WERI-Rb-1 (cell line): ENCODE measurements at regions not wholly inside any gene's neighbourhood (a gene's known extent, or its start where the extent isn't known, plus 50 kb on each side); places are given as distances from the start of the nearest gene placed in this dataset.
"Not testable (repeated sequence)": the region's sequence is repeated elsewhere in the genome, so short reads cannot be mapped to it uniquely, and the experiment has no call there.

Source experiments
- DNase-seq: peaks from one replicate; pipeline ENCODE4 v3.0.0-alpha.2; 2020
- H3K27ac ChIP-seq: fragments of 250-450 bp; sonication (Bioruptor Pico); 2 replicates; pipeline ENCODE4 v1.5.1; 2020; ENCODE audit warnings: mild to moderate bottlenecking, moderate library complexity
- H3K27me3 ChIP-seq: fragments of 250-450 bp; sonication (Bioruptor Pico); 2 replicates; pipeline ENCODE4 v1.5.1; 2021; ENCODE audit warnings: mild to moderate bottlenecking, low read depth, moderate library complexity; ENCODE audit not compliant: insufficient read depth, severe bottlenecking
- H3K36me3 ChIP-seq: fragments of 250-450 bp; sonication (Bioruptor Pico); 2 replicates; pipeline ENCODE4 v1.5.1; 2020; ENCODE audit warnings: mild to moderate bottlenecking, moderate library complexity
- H3K4me3 ChIP-seq: 2 replicates; pipeline ENCODE4 v1.5.1; 2011; ENCODE audit warnings: low read depth, mild to moderate bottlenecking, control low read depth, low read length
- H3K9me3 ChIP-seq: fragments of 250-450 bp; sonication (Bioruptor Pico); 2 replicates; pipeline ENCODE4 v1.5.1; 2021; ENCODE audit warnings: mild to moderate bottlenecking, moderate library complexity; ENCODE audit not compliant: severe bottlenecking
- TF ChIP-seq, protein P1 (sequence below): IDR thresholded peaks from 2 replicates; pipeline ENCODE4 v1.5.1; 2011; ENCODE audit warnings: low read depth, mild to moderate bottlenecking, control low read depth, inconsistent platforms, low read length

DNA sequence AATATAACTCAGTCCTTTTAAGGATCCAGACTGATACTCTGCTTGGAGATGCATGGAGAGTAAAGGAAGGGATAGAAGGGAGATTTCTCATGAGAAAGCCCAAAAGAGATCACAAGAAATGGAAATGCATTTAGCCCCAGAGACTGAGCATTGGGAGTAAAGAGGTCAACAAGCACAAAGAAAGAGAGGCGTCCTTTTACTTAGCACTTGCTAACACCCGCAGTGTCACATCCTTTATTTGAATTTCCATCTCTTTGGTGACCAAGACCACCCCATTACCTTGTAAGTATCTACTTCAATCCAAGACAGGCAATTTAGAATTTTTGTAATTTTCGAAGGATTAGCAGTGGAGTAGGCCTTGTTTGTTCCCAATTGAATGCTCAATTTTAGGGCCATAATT is 111.8 kb upstream of the DCC start:
- Histone ChIP-seq H3K27ac (no peak overlapping the region), H3K27me3 (no peaks in the 10 kb centered on the region), H3K36me3 (no peaks in the 10 kb centered on the region), H3K4me3 (no peak overlapping the region), H3K9me3 (no peaks in the 10 kb centered on the region)
- no peak for DNase-seq
- TF ChIP-seq, protein P1, sequence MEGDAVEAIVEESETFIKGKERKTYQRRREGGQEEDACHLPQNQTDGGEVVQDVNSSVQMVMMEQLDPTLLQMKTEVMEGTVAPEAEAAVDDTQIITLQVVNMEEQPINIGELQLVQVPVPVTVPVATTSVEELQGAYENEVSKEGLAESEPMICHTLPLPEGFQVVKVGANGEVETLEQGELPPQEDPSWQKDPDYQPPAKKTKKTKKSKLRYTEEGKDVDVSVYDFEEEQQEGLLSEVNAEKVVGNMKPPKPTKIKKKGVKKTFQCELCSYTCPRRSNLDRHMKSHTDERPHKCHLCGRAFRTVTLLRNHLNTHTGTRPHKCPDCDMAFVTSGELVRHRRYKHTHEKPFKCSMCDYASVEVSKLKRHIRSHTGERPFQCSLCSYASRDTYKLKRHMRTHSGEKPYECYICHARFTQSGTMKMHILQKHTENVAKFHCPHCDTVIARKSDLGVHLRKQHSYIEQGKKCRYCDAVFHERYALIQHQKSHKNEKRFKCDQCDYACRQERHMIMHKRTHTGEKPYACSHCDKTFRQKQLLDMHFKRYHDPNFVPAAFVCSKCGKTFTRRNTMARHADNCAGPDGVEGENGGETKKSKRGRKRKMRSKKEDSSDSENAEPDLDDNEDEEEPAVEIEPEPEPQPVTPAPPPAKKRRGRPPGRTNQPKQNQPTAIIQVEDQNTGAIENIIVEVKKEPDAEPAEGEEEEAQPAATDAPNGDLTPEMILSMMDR: no peak

DNA sequence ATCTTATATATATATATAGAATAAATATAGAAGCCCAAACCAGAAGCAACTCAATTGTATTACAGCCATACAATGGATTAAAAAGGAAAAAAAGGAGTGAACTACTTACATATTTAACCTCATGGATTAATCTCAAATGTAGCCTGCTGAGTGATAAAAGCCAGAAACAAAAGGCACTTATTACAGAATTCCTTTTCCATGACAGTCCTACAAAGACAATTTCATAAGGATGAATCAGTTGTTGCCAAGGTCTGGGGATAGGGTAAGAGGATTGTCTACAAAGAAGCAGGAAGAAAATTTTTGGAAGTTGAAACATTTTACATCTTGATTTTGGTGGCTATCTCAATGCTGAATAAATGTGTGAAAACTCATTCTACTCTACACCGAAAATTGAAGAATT is 103.9 kb upstream of the DCC start:
- no peak overlapping the region for H3K27ac ChIP-seq
- no peak for DNase-seq
- no peaks in the 10 kb centered on the region for H3K27me3 ChIP-seq
- H3K9me3 ChIP-seq: no peaks in the 10 kb centered on the region
- no peaks in the 10 kb centered on the region for H3K36me3 ChIP-seq
- TF ChIP-seq, protein P1: no peak
- H3K4me3 ChIP-seq: no peak overlapping the region

DNA sequence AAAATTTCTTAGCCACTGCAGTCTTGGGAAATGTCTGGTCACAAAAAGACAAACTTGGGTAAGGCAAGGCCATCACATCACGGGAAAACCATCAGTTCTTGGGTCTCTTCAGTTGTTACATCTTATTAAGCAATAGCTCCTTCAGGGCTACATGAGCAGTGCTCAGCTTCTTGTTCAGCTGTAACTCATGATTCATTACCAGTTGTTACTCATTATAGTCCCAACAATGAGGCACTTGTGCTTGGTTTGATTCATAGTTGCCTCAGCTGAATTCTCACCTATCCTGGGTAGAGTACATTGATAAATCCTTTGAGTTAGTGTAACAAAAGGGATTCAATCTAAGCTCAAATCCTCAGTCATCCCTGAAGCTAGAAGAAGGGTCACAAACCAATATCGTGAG is 102.4 kb upstream of the DCC start:
- no peaks in the 10 kb centered on the region for H3K36me3 ChIP-seq
- H3K27me3 ChIP-seq: no peaks in the 10 kb centered on the region
- no peak overlapping the region for H3K27ac ChIP-seq
- no peaks in the 10 kb centered on the region for H3K9me3 ChIP-seq
- DNase-seq: no peak
- TF ChIP-seq, protein P1: no peak
- H3K4me3 ChIP-seq: no peak overlapping the region

DNA sequence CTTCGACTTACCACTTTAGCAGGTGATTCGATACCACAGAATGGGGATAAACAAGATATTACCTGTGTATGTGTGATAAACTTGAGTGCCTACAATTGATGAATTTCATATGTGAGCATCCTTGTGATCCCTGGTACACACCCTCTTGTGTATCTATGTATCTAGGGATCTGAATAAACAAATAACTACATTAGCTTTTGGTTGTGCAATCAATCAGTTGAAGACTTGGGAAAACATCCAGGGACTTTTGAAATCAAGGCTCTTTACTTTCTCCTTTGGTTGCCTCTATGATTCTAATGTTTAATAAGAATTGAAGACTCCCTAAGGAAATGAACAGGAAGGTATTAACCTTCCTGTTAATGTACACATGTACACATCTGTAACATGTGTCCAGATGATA is 97.3 kb upstream of the DCC start:
- Histone ChIP-seq H3K4me3 (no peak overlapping the region), H3K27me3 (no peaks in the 10 kb centered on the region), H3K9me3 (peaks cover 4% of the 10 kb centered on the region), H3K36me3 (no peaks in the 10 kb centered on the region), H3K27ac (no peak overlapping the region)
- TF ChIP-seq, protein P1: no peak
- DNase-seq: no peak

DNA sequence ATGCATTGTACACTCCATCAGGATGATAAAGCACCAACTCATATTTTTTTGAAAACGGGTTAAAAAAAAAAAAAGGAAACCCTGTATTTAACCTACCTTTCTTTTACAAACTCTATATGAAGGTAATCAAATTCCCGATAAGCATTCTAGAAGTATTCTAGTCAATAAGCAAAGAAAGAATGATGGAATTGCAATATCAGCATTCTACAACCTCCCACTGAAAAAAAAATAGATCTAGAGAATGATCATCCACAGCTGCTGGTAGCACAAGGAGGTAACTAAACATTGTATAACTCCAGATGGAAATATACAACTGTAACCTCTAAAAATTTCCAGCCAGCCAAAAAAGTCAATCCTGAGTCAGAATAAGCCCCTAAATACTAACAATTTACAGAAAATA is 95.3 kb upstream of the DCC start:
- H3K4me3 ChIP-seq: no peak overlapping the region
- no peaks in the 10 kb centered on the region for H3K36me3 ChIP-seq
- H3K9me3 ChIP-seq: peaks cover 4% of the 10 kb centered on the region
- H3K27me3 ChIP-seq: no peaks in the 10 kb centered on the region
- no peak overlapping the region for H3K27ac ChIP-seq
- DNase-seq: no peak
- TF ChIP-seq, protein P1: no peak

DNA sequence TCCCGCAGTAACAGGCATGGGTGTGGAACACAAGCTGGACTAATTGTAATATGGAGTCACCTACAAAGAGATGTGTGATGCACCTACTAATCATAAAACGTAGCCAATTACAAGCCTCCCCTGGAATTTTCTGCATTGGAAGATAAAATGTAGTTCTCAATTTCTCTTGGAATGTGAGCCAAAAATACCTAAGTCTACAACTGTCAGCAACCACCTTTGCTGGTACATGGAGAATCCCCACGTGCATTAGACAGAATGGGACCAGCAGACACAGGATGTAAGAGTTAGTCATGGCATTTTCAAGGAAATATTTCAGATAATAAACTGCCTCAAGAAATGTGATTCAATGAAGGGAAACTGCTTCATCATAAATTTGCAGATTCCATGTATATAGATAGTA is 85.6 kb upstream of the DCC start:
- H3K27me3 ChIP-seq: no peaks in the 10 kb centered on the region
- TF ChIP-seq, protein P1: no peak
- DNase-seq: no peak
- no peaks in the 10 kb centered on the region for H3K36me3 ChIP-seq
- no peak overlapping the region for H3K4me3 ChIP-seq
- no peak overlapping the region for H3K27ac ChIP-seq
- H3K9me3 ChIP-seq: no peaks in the 10 kb centered on the region

DNA sequence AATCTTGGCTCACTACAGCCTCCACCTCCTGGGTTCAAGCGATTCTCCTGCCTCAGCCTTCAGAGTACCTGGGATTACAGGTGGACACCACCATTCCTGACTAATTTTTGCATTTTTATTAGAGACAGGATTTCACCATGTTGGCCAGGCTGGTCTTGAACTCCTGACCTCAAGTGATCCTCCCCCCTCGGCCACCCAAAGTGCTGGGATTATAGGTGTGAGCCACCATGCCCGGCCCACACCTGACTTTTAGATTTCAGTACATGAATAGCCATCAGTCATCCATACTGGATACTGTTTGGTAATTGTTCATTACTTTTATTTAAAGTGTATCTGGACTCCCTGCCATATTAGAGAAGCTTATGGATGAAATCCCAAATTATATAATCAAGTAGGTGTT is 82.6 kb upstream of the DCC start:
- H3K27me3 ChIP-seq, H3K9me3 ChIP-seq, H3K36me3 ChIP-seq, H3K27ac ChIP-seq, H3K4me3 ChIP-seq, DNase-seq: not testable (repeated sequence)
